Stimulated activated CD8-positive, alpha-beta memory T cell treated with anti-CD3 and anti-CD28 coated beads, Interleukin-4, amount 100 ng/mL, for 1 hour (primary cell): ENCODE measurements at regions not wholly inside any gene's neighbourhood (a gene's known extent, or its start where the extent isn't known, plus 50 kb on each side); places are given as distances from the start of the nearest gene placed in this dataset.

ENCODE experiments used
- DNase-seq, 2 donors: peaks; one replicate each; pipeline ENCODE4 v3.0.0-alpha.2; 2020; ENCODE audit warnings: low read depth in 2 of 2, low spot score in 1 of 2

DNA sequence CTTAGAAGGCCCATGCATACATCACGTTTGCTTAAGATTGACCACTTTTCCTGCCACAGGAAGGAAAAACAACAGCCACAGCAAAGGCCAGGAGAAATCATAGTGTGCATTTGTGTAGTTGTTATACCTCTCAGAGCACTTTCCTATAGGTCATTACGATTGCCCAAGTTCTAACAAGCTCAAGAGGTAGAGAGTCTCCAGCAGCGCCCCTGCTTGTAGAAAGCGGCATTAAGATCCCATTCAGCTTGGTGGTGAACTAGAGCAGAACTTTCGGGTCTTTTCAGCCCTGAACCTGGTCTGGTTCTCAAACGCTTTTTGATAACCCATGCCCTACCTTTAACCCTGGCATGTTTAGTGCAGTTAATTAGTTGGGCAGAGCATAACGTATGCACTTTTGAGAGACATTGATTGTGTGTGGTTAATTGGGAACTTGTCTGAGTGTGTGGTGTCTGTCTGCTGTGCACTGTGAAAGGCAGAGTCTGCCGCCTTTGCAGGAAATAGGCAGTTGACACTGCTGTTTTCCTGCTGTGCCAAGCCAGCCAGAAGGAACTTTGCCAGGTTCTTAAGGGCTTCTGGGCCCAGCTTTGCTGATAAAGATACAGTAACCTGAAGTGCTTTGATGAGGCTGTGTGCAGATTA is 109.9 kb upstream of the CLMP start:
- no peak for DNase-seq

DNA sequence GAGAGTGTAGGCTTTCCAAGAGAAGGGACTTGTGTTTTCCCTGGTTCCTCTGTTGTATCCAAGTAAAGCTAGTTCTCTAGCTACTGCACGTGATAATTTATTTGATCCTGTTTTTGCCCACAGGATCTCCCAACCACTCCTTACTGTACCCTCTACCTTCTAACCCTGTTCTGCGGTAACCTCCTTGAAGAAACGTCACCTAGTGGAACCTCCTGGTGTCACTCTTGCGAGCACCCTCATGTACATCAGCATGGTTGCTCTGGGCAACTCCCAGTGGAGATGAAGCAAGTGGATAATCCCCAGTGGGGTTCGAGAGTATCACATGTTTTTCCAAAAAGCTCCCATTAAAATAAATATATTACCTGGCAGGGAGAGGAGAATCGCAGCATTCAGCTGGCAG is 108.9 kb upstream of the CLMP start:
- DNase-seq: no peak

DNA sequence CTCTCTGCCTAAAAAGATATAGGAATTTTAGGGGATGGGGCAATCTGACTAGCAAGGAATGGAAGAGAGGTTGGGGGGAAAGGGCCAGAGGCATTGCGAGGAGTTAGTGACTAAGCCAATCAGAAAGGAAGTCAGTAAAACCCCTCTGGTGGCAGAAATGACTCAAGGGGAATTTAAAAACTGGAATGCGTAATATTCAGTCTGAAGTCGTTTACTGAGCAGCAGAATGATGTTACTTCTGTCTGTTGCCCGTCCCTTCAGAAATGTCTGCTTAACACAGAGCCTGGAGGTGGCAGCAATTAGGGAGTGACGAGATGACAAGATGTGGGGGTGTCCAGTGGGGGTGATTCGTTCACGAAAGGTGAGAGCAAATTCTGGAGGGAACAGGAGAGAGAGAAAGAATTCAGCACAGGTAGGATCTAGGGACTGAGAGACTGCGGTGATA is 107.7 kb upstream of the CLMP start:
- no peak for DNase-seq

DNA sequence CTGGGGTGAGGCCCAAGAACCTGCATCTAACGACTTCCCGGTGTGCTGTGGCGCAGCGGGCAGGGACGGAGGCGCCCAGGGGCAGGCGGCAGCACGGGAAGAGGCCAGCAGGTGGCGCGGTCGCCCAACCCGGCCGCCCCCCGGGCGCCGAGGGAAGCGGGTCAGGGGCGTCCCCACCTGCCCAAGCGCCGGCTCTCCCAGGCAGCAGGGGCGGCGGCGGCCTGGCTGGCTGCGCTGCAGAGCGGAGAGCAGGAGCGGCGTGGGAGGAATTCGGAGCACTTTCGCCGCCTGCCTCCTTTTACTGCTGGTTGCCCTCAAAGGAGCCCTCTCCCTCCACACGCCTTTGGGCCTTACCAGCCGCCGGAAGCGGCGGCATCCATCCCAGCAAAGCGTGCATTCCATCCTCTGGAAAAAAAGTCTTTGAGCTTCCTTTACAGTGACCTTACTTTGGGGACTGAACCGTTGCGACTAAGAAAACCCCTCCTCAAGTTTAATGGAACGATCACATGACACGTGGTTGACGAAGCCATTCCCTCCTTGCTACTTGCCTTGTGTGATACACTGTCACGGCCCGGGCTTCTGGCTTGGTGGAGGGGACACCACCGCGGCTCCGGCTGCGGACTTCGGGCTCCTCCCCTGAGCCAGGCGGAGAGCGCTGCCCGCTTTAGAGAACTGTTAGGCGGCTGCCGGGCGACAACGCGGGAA is 106.8 kb upstream of the CLMP start:
- peak; percentile 22 to 29 for DNase-seq

DNA sequence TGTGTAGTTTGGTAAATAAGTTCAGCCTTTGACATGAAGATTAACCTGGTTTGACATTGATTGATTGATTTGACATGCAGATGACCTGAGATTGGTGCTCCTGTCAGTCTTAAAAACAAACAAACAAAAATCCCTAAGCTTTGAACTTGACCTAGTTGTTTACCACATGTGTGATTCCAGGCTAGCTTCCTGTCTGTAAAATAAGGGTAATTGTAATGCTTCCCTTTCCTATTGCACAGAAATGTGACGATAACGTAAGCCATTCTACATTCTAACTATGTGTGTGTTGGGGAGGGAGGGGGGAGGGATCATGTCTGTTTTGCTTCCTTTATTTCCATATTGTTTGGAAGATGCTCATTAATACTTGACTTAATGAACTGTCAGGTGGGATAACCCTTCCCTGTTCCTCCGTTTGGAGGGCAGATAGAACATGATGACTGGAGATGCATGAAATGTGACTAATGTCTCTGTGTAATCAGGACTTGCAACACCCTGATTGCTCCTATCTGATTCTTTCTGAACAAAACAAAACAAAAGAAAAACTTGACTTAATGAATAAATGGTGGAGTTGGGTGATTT is 106.1 kb upstream of the CLMP start:
- DNase-seq: no peak

DNA sequence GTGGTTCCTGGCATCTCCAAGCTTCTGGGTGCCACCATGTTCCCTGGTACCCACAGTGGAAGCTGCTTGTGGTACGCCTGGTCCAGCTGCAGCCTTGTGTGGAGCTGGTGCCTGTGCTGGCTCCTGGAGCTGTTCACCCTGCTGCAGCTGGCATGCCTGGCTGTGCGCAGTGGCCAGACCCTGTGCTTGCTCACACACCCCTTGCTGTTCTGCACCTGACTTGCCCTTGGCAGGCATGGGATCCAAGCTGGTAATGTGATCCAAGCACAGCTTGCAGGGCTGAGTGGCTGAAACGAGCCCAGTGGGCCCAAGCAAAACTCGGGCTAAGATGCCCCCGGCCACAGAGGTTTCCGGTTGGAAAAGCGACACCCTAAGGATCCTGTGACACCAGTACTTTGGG is 104.7 kb upstream of the CLMP start:
- no peak for DNase-seq

DNA sequence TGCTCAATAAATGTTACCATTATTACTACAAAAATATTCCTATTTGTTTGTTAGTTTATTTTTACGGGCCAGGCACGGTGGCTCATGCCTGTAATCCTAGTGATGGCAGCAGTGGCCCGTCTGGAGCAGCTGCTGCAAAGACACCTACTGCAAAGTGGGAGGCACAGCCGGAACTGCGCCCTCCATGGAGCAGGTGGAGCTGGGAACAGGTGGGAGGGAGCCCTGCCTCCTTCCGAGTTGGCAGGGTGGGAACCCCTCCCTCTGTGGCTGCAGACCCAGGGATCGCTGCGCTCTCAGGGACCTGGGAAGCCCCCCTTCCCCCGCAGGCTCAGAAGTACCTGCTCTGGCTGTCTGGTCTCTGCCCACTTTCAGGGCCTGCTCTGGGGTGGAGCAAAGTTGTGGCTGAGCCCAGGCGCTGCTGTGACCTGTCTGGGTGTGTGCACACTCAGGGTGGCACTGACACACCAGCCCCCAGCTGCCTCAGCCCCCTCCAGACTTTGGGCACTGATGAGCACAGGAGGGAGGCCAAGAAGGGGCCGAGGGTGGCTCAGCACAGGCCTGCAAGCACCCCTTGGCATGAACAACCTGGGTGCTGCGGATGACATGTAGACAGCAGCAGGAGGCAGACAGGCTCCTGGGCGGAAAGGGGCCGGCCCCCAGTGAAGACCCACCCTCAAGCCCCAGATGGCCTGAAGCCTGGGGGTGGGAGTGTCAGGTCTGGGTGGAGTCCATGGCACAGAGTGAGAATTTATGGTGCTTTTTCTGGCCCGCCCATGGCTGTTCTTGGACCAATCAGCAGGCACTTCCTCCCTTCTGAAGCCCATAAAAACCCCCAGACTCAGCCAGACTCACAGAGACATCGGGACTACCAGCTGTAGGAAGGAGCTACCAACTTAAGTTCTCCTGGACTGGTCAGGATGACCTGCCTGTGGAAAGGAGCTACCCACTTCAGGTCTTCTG is 103.7 kb upstream of the CLMP start:
- DNase-seq: no peak

DNA sequence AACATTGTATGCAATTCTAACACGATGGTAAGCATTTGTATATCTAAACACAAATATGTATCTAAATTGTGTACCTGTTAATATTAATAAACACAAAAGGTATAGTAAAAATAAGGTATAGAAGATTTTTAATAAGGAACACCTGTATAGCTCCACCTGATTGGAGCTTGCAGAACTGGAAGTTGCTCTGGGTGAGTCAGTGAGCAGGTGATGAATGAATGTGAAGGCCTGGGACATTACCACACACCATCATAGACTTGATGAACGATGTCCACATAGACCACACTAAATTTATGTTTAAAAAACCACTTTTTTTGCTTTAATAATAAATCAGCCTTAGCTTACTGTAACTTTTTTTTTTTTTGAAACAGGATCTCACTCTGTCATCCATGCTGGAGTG is 97.6 kb upstream of the CLMP start:
- DNase-seq: no peak

DNA sequence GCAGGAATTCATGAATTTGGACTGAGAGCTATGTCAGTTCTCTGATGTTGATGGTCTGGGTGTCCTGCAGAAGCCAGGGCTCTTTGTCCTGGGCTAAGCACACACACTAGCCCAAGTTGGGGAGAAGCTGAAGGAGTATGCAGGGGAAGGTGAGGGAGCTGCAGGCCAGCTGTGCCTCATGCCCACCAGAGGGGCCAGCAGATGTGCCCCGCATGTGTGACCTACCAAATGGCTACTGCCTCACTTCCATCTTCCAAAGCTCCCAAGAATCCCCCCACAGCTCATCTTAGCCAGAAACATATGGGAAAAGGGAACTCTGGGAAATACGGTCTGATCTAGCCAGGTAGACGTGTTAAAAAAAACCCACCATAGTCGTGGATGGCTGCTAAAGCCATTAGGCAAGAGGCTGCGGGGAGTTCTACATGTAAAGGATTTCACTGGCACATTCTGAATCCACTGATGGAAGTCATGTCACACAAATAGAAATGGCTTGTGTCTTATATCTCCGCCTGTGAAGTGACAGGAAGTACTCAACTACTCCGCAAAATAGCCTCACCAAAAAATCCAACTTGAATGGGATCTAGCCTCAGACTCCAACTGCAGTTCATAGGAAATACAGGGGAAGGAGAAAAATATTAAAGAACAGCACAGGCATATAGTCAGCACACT is 96.3 kb upstream of the CLMP start:
- DNase-seq: no peak

DNA sequence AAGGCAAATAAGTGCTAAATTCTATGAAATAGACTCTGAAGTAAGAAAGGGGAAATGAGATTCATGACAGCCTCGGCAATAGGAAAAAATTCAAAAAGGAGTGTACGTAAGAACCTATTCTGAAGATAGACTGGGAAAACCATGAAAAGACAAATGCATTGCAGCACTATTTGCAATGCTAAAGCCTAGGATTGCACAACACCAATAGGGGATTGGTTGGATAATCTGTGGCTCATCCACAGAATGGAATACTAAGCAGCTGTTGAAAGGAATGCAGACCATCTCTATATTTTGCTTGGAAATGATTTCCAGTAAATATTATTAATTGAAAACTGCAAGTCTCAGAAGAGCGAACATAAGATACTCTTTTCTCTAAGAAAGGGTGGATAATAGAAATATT is 91.7 kb upstream of the CLMP start:
- DNase-seq: no peak

DNA sequence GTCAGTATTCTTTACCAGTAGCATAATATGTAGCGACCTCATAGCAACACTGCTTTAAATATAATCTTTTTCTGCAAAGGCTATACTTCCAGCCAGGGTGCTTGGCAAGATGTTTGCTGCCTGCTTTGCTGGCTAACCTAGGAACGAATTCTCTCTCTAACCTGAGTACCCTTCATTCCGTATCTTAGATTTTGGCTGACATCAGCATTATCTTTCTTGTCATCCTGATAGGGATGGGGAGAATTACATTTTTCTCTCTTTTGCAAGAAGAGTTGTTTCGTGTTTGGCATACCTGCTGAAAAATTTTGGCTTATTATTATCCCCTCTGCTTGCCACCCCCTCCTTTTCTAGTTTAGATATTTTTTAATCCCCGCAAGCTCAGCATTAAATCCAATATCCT is 91.2 kb upstream of the CLMP start:
- DNase-seq: no peak

DNA sequence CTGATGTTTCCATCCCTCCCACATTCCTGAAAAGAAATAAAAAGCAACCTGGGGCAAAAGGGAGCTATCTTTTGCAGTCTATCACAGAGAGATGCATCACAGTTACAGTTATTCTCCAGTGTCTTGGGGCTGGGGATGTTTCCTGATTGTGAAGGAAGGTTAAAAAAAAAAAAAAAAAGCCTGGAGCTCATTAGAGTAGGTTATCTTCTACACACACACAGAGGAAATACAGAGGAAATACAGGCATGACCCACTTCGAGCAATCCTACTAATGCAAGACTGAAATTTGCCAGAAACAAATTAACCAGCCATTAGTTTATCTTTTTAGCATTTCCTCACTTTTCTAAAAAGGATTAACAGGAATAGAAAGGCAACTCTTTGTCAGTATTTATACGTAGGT is 89.4 kb upstream of the CLMP start:
- no peak for DNase-seq

DNA sequence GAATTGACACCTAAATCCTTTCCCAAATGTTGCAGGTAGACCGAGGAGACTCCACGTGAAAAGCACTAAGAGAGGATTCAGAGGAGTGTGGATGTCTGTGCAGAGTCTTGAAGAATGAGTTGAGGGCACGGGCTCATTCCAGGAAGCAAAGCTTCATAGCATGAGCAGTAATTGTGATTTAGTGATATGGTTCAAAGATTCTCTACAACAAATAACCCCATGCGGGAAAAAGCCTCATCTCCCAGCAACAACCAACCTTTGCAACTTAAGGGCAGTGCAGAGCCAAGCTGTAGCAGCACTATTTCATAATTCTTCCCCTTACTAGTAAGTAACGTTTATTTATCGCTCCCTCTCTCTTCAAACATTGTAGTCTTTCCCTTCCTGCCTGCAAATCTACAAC is 87.5 kb upstream of the CLMP start:
- DNase-seq: no peak

DNA sequence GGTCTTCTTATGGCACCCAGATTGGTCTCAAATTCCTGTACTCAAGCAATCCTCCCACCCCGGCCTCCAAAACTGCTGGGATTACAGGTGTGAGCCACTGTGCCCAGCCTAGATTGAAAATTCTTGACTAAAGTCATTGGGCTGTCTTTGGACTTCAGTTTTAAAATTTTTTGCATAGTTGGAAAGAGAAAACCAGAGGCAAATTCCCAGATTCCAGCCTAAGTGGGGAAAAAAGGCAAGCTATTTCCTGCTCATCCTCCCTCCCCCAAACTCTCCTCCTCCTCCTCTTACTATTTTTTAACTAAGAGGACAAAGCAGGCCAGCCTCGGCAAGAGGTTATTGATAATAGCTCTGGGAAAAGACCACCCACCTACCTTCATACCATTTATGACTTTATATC is 78.6 kb upstream of the CLMP start:
- DNase-seq: no peak

DNA sequence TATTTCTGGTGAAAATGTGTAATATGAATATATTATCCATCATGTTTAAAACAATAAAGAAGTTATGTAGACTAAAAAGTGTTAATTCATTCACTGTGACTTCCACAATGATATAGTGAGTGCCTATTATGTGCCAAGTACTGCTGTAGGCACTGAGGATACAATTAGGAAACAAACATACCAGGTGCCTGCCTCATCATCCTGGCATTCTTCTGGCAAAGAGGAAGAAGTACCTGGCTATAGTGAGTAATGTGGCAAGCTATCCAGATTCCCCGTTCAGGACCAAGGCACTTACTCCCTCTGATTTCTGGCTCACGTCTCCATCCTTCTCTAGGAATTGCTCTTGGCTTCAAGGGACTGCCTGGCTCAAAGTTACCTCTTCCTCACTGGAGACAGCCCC is 77.5 kb upstream of the CLMP start:
- DNase-seq: no peak

DNA sequence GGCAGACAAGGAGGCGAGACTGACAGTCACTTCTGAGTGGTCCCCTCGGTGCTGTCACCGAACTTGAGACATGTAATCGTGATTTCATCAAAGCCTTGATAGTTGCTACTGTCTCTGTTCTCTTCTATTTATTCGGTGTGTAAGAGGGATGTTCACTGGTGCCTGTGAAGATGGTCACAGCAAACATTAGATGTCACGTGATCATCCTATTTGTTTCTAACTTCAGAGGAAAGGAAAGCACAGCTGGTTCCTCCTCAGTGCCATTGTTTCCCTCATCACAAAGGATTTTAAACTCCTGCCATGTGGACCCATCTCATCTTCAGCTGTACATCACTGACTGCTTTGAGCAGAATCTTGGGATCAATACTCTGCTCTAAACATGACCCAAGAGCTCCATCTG is 73.1 kb upstream of the CLMP start:
- no peak for DNase-seq

DNA sequence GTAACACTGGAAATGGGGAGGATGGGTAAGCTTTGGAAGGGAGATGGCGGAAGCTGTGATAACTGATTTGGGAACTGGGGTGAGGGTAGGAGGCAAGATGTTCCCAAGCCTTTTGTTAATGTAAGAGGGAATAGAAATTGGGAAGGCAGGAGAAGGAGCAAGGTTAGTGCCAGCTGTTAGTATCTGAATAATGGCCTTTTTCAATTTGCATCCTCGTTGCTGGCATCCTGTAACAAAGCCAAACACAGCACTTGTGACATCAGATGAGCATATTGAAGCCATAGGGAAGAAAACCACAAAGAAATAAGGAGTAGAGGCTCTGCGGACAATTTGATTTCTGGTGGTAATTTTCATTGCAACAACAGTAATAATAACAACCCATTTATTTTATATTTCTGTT is 70.9 kb upstream of the CLMP start:
- no peak for DNase-seq

DNA sequence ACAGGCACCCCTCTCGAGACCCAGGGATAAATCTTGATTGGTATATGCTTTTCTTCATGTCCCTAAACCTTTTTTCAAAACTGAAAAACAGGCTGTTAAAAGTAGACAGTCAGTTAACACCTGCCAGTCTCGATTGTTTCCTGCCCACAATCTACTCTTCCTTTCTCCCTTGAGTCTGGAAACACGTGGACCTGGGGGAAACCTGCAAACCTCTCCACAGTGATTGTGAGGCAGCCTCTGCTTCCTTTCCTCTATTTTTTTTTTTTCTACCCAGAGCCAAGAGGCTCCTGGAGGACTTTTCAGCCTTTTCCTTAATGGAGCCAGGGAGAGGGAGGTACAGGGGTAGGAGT is 69.4 kb upstream of the CLMP start:
- DNase-seq: no peak

DNA sequence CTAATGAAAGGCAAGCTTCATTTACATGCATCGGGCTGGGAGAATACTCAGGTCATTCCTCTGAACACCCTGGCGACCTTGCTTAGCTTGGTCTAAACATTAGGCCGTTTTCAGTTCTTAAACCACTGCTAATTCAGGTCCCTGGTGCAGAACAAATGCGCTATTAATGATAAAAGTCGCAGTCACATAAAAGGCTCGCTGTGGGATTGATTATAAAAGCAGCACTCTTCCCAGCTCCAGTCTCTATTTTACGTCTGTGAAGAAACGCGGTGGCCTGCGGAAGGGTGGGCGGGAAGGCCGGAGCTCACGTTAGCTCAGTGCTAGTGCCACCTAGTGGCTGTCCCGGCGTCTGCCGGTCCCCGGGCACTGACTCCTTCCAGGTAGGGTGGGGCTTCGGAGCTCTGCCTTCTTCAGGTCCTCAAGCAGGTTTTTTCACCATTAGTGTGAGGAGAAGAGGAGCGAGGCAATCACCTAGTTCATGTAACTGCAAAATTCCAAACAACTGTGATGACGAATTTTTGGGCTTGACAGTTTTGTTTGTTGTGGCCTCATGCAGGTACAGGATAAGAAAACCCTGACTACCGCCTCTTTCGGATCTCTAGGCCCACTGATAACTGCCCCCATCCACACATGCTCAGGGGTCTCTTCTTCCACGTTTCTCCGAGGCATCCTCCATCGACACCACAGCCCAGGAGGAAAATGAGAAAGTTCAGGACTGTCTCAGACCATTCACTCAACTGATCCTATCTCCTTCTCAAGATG is 66.5 kb upstream of the CLMP start:
- peak; percentile 15 to 31 for DNase-seq

DNA sequence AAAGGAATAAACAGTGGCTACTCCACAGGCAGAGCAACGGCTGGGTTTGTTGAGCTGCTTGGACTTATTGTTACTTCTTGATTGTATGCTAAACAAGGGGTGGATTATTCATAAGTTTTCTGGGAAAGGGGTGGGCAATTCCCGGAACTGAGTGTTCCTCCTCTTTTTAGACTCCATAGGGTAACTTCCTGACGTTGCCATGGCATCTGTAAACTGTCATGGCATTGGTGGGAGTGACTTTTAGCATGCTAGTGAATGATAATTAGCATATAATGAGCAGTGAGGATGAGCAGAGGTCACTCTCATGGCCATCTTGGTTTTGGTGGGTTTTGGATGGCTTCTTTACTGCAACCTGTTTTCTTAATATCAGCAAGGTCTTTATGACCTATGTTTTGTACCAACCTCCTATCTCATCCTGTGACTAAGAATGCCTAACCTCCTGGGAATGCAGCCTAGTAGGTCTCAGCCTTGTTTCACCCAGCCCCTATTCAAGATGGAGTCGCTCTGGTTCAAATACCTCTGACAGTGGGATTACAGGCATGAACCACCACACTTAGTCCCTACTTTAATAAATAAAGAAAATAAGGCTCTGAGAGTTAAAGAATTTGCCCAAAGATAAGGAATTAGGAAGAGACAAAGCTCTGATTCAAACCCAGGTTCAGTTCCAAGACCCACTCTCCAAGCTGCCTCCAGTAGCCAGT is 65.6 kb upstream of the CLMP start:
- no peak for DNase-seq
